ENCODE measurements at regions not wholly inside any gene's neighbourhood (a gene's known extent, or its start where the extent isn't known, plus 50 kb on each side); places are given as distances from the start of the nearest gene placed in this dataset.
"Not testable (repeated sequence)": the region's sequence is repeated elsewhere in the genome, so short reads cannot be mapped to it uniquely, and the experiment has no call there.

GRCh38 chr6:104676679-104677078 is 183.0 kb downstream of the HACE1 start:
- DNase-seq (ENCODE audit: low read depth in 2 of 2) = not testable (repeated sequence)

GRCh38 chr6:104675161-104675560 is 184.6 kb downstream of the HACE1 start:
- not testable (repeated sequence) for DNase-seq (ENCODE audit: low read depth in 2 of 2)

GRCh38 chr6:104673078-104673477 is 186.6 kb downstream of the HACE1 start:
- DNase-seq (ENCODE audit: low read depth in 2 of 2) = not testable (repeated sequence)

GRCh38 chr6:104671591-104671891 is 188.2 kb downstream of the HACE1 start:
- DNase-seq (ENCODE audit: low read depth in 2 of 2) = not testable (repeated sequence)

- DNase-seq (ENCODE audit: low read depth in 2 of 2) = not testable (repeated sequence)
These were observed 188.7 kb downstream of the HACE1 start for GRCh38 chr6:104670834-104671590.

- DNase-seq (ENCODE audit: low read depth in 2 of 2) = no peak
These were observed 190.2 kb downstream of the HACE1 start for GRCh38 chr6:104669483-104669882.

- no peak for DNase-seq (ENCODE audit: low read depth in 2 of 2)
These were observed 203.5 kb downstream of the HACE1 start for GRCh38 chr6:104656235-104656634.

GRCh38 chr6:104653781-104654180 is 205.9 kb downstream of the HACE1 start:
- no peak for DNase-seq (ENCODE audit: low read depth in 2 of 2)

GRCh38 chr6:104648347-104648746 is 211.4 kb downstream of the HACE1 start:
- no peak for DNase-seq (ENCODE audit: low read depth in 2 of 2)

GRCh38 chr6:104644848-104645247 is 214.9 kb downstream of the HACE1 start:
- DNase-seq (ENCODE audit: low read depth in 2 of 2) = no peak

GRCh38 chr6:104642871-104643270 is 216.8 kb downstream of the HACE1 start:
- DNase-seq (ENCODE audit: low read depth in 2 of 2) = no peak

- no peak for DNase-seq (ENCODE audit: low read depth in 2 of 2)
These were observed 219.0 kb downstream of the HACE1 start for GRCh38 chr6:104640761-104641160.

- DNase-seq (ENCODE audit: low read depth in 2 of 2) = no peak
These were observed 219.5 kb downstream of the HACE1 start for GRCh38 chr6:104640150-104640700.

- no peak for DNase-seq (ENCODE audit: low read depth in 2 of 2)
These were observed 220.1 kb downstream of the HACE1 start for GRCh38 chr6:104639668-104640067.

- DNase-seq (ENCODE audit: low read depth in 2 of 2) = no peak
These were observed 220.9 kb downstream of the HACE1 start for GRCh38 chr6:104638841-104639290.

- DNase-seq (ENCODE audit: low read depth in 2 of 2) = no peak
These were observed 226.6 kb downstream of the HACE1 start for GRCh38 chr6:104633125-104633524.

GRCh38 chr6:104632588-104632987 is 227.1 kb downstream of the HACE1 start:
- no peak for DNase-seq (ENCODE audit: low read depth in 2 of 2)

- no peak for DNase-seq (ENCODE audit: low read depth in 2 of 2)
These were observed 228.8 kb downstream of the HACE1 start for GRCh38 chr6:104630955-104631354.

GRCh38 chr6:104630522-104630921 is 229.2 kb downstream of the HACE1 start:
- no peak for DNase-seq (ENCODE audit: low read depth in 2 of 2)

GRCh38 chr6:104629826-104630225 is 229.9 kb downstream of the HACE1 start:
- no peak for DNase-seq (ENCODE audit: low read depth in 2 of 2)

- DNase-seq (ENCODE audit: low read depth in 2 of 2) = no peak
These were observed 234.2 kb downstream of the HACE1 start for GRCh38 chr6:104625536-104625935.

GRCh38 chr6:104623052-104623690 is 236.5 kb downstream of the HACE1 start:
- DNase-seq (ENCODE audit: low read depth in 2 of 2) = no peak

GRCh38 chr6:104621396-104621795 is 238.3 kb downstream of the HACE1 start:
- DNase-seq (ENCODE audit: low read depth in 2 of 2) = no peak

Data from activated CD4-positive, alpha-beta T cell treated with anti-CD3 and anti-CD28 coated beads for 24 hours (primary cell).